Mucosa of descending colon (tissue), 3 donors: ENCODE measurements at regions not wholly inside any gene's neighbourhood (a gene's known extent, or its start where the extent isn't known, plus 50 kb on each side); places are given as distances from the start of the nearest gene placed in this dataset.

Source experiments
- ATAC-seq: fragments of 200-7000 bp; cut with Tn5 transposase; one replicate; pipeline ENCODE4 v1.9.1; 2020; ENCODE audit warnings: mild to moderate bottlenecking, moderate library complexity
- DNase-seq, 3 donors: peaks; one replicate each; pipeline ENCODE4 v3.0.0-alpha.2; 2020
- H3K36me3 ChIP-seq: fragments of 200-600 bp; one replicate; pipeline ENCODE4 v1.8.0; 2021; ENCODE audit warnings: low read depth, mild to moderate bottlenecking
- H3K4me1 ChIP-seq: fragments of 200-600 bp; one replicate; pipeline ENCODE4 v1.8.0; 2021; ENCODE audit warnings: low read depth, mild to moderate bottlenecking
- H3K4me3 ChIP-seq: fragments of 200-600 bp; one replicate; pipeline ENCODE4 v1.8.0; 2021; ENCODE audit warnings: mild to moderate bottlenecking
- H3K9me3 ChIP-seq: fragments of 200-600 bp; one replicate; pipeline ENCODE4 v1.8.0; 2021; ENCODE audit warnings: mild to moderate bottlenecking
- CTCF ChIP-seq: fragments of 200-600 bp; IDR thresholded peaks from one replicate; pipeline ENCODE4 v1.8.0; 2022; ENCODE audit warnings: antibody characterized with exemption, mild to moderate bottlenecking
- intact Hi-C, 2 donors: fragments of 100-400 bp; cut with DNase I in 1 of 2; cut with micrococcal nuclease in 1 of 2; formaldehyde crosslinking; loops; one replicate each; pipeline versions ENCODE4 v1.11.0 to v1.11.1; 2022; cut with DNase I, micrococcal nuclease
- donor health status: DM: no; HTN: no; CAD: no; lungs with moderate emphysema.
- donor health status: DM: no; HTN: no; CAD: no.
- donor health status: DM: no; HTN: yes; CAD: no.

DNA sequence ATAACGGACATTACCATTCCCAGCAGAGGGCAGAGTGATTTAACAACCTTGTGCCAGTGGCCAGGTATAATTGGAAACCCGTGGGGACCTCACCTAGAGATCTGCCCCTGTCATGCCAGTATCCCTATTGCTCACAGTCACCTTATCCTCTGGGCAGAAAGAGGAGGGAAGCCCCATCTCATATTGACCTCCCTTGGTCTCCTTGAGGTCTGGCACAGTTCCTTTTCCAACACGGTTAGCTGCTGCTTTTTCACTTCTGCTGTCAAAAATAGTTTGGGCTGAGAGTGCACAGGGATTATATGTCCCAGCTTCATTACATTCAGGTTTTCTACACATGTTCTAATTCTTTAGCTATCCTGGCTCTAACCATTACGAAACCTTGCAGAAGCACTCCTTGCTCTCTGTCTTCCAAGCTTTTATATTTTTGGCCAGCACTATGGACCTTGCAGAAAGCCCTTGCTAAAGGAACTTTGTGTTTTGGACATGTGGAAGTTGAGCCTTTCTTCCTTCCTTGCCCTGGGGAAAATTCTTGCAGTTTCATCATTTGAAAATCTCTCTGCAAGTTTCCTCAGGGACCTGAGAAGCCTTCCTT lies 111.7 kb upstream of the MIS18BP1 start:
- Histone ChIP-seq H3K36me3 (no peaks in the 10 kb centered on the region), H3K4me3 (no peak overlapping the region), H3K9me3 (no peaks in the 10 kb centered on the region), H3K4me1 (no peaks in the 10 kb centered on the region)
- intact Hi-C loops, result no loop called here
- no peak for TF ChIP-seq CTCF
- DNase-seq (no peak), ATAC-seq (no peak)

DNA sequence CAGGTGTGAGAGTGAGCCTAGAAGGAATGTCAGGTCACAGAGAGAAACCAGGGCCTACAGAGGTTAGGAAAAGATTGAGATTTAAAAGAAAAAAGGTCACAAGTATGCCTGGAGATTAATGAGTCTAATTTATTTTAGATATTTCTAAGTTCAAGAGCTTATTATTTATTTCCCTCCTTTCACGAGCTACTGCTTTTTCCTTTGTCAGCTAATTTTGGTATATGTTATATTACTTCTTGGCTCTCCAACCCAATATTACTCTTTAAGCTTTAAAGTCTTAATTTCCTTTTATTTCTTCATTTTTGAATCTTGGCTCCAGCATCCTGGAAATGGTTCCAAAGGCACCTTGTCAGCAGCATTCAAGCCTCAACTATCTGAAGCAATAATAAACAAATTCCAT lies 109.5 kb upstream of the MIS18BP1 start:
- H3K4me3 ChIP-seq, result no peak overlapping the region
- no peak for DNase-seq
- intact Hi-C loops, result no loop called here
- no peak for TF ChIP-seq CTCF
- ATAC-seq, result no peak
- no peaks in the 10 kb centered on the region for H3K9me3 ChIP-seq
- H3K36me3 ChIP-seq, result no peaks in the 10 kb centered on the region
- H3K4me1 ChIP-seq, result no peaks in the 10 kb centered on the region

- H3K4me1 ChIP-seq, result no peaks in the 10 kb centered on the region
- ATAC-seq, result no peak
These were observed 108.7 kb upstream of the MIS18BP1 start for GRCh38 chr14:45361727-45362126.

GRCh38 chr14:45359746-45360145 lies 106.7 kb upstream of the MIS18BP1 start:
- no peak overlapping the region for H3K4me3 ChIP-seq
- intact Hi-C loops, result no loop called here
- no peaks in the 10 kb centered on the region for H3K4me1 ChIP-seq
- TF ChIP-seq CTCF, result no peak
- DNase-seq (no peak), ATAC-seq (no peak)
- H3K9me3 ChIP-seq, result no peaks in the 10 kb centered on the region
- no peaks in the 10 kb centered on the region for H3K36me3 ChIP-seq

More at GRCh38 chr14:45361727-45362126, 108.7 kb upstream of the MIS18BP1 start:
- DNase-seq, result no peak
- no peaks in the 10 kb centered on the region for H3K36me3 ChIP-seq
- intact Hi-C loops, result no loop called here
- TF ChIP-seq CTCF, result no peak
- H3K9me3 ChIP-seq, result no peaks in the 10 kb centered on the region
- H3K4me3 ChIP-seq, result no peak overlapping the region

GRCh38 chr14:45332360-45332988 lies 79.5 kb upstream of the MIS18BP1 start:
- H3K36me3 ChIP-seq, result no peaks in the 10 kb centered on the region
- peaks cover 11% of the 10 kb centered on the region for H3K9me3 ChIP-seq
- H3K4me3 ChIP-seq, result no peak overlapping the region
- no peak for ATAC-seq
- DNase-seq, result no peak
- no peak for TF ChIP-seq CTCF
- intact Hi-C loops, result no loop called here
- no peaks in the 10 kb centered on the region for H3K4me1 ChIP-seq
